ENCODE measurements at regions not wholly inside any gene's neighbourhood (a gene's known extent, or its start where the extent isn't known, plus 50 kb on each side); places are given as distances from the start of the nearest gene placed in this dataset.

GRCh38 chr13:33554919-33555791, 262.8 kb upstream of the RFC3 start:
- Histone ChIP-seq H3K56ac (ENCODE audit: extremely low read depth, insufficient read depth, low read length) (no peak overlapping the region; the same call in 1 of the 2 replicates), H3K4me1 (ENCODE audit: control insufficient read depth, insufficient read depth, low read length) (peaks cover 4% of the 10 kb centered on the region), H2AK9ac (replicated peaks; ENCODE audit: low read depth, low read length, poor library complexity) (no peak overlapping the region), H3K4me2 (ENCODE audit: low read depth, low read length) (no peak overlapping the region; the same call in 1 of the 2 replicates), H3K23ac (ENCODE audit: low read depth, low read length) (no peak overlapping the region), H4K91ac (ENCODE audit: insufficient read depth, low read depth, low read length) (no peak overlapping the region), H3K27ac (ENCODE audit: insufficient read depth, low read length) (peak overlapping the region; percentile 34; the same call in 1 of the 2 replicates), H3K14ac (replicated peaks; ENCODE audit: low read depth, low read length) (peak overlapping the region; percentile 52; the same call in 1 of the 2 replicates), H4K5ac (ENCODE audit: low read depth, low read length) (peak overlapping the region; percentile 59; the same call in 1 of the 2 replicates), H3K4me3 (ENCODE audit: insufficient read depth, low read depth, low read length) (no peak overlapping the region), H3K9ac (ENCODE audit: low read depth, low read length) (peak overlapping the region; percentile 3; the same call in 1 of the 2 replicates), H2BK20ac (ENCODE audit: low read depth, low read length) (no peak overlapping the region), H3K36me3 (ENCODE audit: control insufficient read depth, insufficient read depth, low read length) (no peaks in the 10 kb centered on the region), H4K20me1 (ENCODE audit: insufficient read depth, low read length) (no peaks in the 10 kb centered on the region), H2AFZ (replicated peaks; ENCODE audit: low read length, poor library complexity) (no peak overlapping the region), H4K8ac (ENCODE audit: low read depth in 2 of 2, low read length in 2 of 2) (0 out of 4 replicates have a peak overlapping the region, but pooled peaks of 1 of the 2 experiments have one; percentile 5), H2AK5ac (ENCODE audit: low read depth, low read length) (peak overlapping the region; percentile 28; the same call in 1 of the 2 replicates), H2BK120ac (ENCODE audit: low read depth, low read length) (no peak overlapping the region), H3K9me1 (ENCODE audit: insufficient read depth, low read length) (no peaks in the 10 kb centered on the region), H2BK15ac (ENCODE audit: low read depth, low read length) (no peak overlapping the region), H3K79me1 (ENCODE audit: low read depth in 1 of 2, low read length in 2 of 2) (no peaks in the 10 kb centered on the region), H3K4ac (ENCODE audit: low read depth, low read length) (no peak overlapping the region), H3K27me3 (ENCODE audit: control insufficient read depth, insufficient read depth, low read length) (no peaks in the 10 kb centered on the region), H3K18ac (ENCODE audit: low read depth, low read length) (peak overlapping the region; percentile 61), H2BK5ac (ENCODE audit: low read depth, low read length, poor library complexity, severe bottlenecking) (no peak overlapping the region), H3K9me3 (ENCODE audit: control insufficient read depth, insufficient read depth, low read length) (no peaks in the 10 kb centered on the region)
- dilution Hi-C loops (cut with HindIII; ENCODE audit: low sequenced_read_pairs, unreplicated experiment) (no loop called here), intact Hi-C loops (cut with micrococcal nuclease) (loop anchor here (10.0 kb wide), 1 partner anchor 1610 kb away; no protein-coding TSS in a partner anchor), in situ Hi-C loops (cut with MboI; ENCODE audit: low sequenced_read_pairs) (loop anchor here (25.0 kb wide), 1 partner anchor 1607 kb away; no protein-coding TSS in a partner anchor)
- WGBS, 2 experiments (ENCODE audit: extremely low coverage in 2 of 2, insufficient read length in 1 of 2), result no CpG with 5 or more reads among the region's 3 CpGs
- TF ChIP-seq MXI1 (IDR thresholded peaks at IDR 0.05; ENCODE audit: borderline replicate concordance, low read depth, low read length), result no peak
- no peak for TF ChIP-seq CHD1 (IDR thresholded peaks at IDR 0.05; ENCODE audit: low read depth, low read length)
- no peak for TF ChIP-seq RAD21 (IDR thresholded peaks at IDR 0.05; ENCODE audit: low read length)
- TF ChIP-seq FOS (IDR thresholded peaks at IDR 0.05; ENCODE audit: low read depth, low read length), result no peak
- TF ChIP-seq BHLHE40 (IDR thresholded peaks at IDR 0.05; ENCODE audit: low read depth, low read length), result no peak
- TF ChIP-seq RFX5 (IDR thresholded peaks at IDR 0.05; ENCODE audit: low read depth, low read length), result no peak
- no peak for TF ChIP-seq MAFK (IDR thresholded peaks at IDR 0.05; ENCODE audit: low read depth, low read length)
- TF ChIP-seq SMC3 (IDR thresholded peaks at IDR 0.05; ENCODE audit: low read depth, low read length), result no peak
- no peak for TF ChIP-seq NFE2L2 (IDR thresholded peaks at IDR 0.05; ENCODE audit: low read depth, low read length)
- no peak for TF ChIP-seq MAZ (IDR thresholded peaks at IDR 0.05; ENCODE audit: borderline replicate concordance, low read depth, low read length)
- POLR2A ChIA-PET (ENCODE audit: unreplicated experiment), result no interaction called here
- no peak for DNase-seq
- peak; percentile 77 for ATAC-seq (ENCODE audit: low read depth)
- no TSS peak for BruUV-seq (replicated peaks)
- CTCF ChIA-PET, result interaction anchor here (0.6 to 2.9 kb wide), 3 partner anchors 10 to 169 kb away, joined by 4 to 9 read pairs (median 5); no protein-coding TSS in a partner anchor

Measured in IMR-90 (cell line).